Activated CD4-positive, alpha-beta T cell treated with anti-CD3 and anti-CD28 coated beads, Interleukin-10, Interleukin-2, amounts not matched to agents 100 ng/mL and 50 ng/mL, durations not matched to agents 16 hours and 8 hours (primary cell): ENCODE measurements at regions not wholly inside any gene's neighbourhood (a gene's known extent, or its start where the extent isn't known, plus 50 kb on each side); places are given as distances from the start of the nearest gene placed in this dataset.

Experiments
- DNase-seq: peaks from one replicate; pipeline ENCODE4 v3.0.0-alpha.2; 2020

GRCh38 chr3:16658004-16658924 is 53.0 kb upstream of the DAZL start:
- DNase-seq = no peak

- no peak for DNase-seq
Measured at GRCh38 chr3:16658925-16659793, 53.9 kb upstream of the DAZL start.

- no peak for DNase-seq
Measured at GRCh38 chr3:16663854-16664712, 58.9 kb upstream of the DAZL start.

- DNase-seq = no peak
Measured at GRCh38 chr3:16665282-16665741, 60.1 kb upstream of the DAZL start.

- no peak for DNase-seq
Measured at GRCh38 chr3:16666206-16666605, 61.0 kb upstream of the DAZL start.

GRCh38 chr3:16667633-16668032 is 62.4 kb upstream of the DAZL start:
- no peak for DNase-seq

GRCh38 chr3:16668776-16669545 is 63.7 kb upstream of the DAZL start:
- DNase-seq = no peak

- DNase-seq = no peak
Measured at GRCh38 chr3:16670191-16670590, 65.0 kb upstream of the DAZL start.

GRCh38 chr3:16671690-16672089 is 66.5 kb upstream of the DAZL start:
- no peak for DNase-seq

GRCh38 chr3:16673530-16673929 is 68.3 kb upstream of the DAZL start:
- no peak for DNase-seq

- DNase-seq = no peak
Measured at GRCh38 chr3:16675805-16676204, 70.6 kb upstream of the DAZL start.

GRCh38 chr3:16686679-16687078 is 81.5 kb upstream of the DAZL start:
- no peak for DNase-seq

GRCh38 chr3:16687221-16687620 is 82.0 kb upstream of the DAZL start:
- DNase-seq = no peak

- no peak for DNase-seq
Measured at GRCh38 chr3:16692486-16693344, 87.5 kb upstream of the DAZL start.

GRCh38 chr3:16693820-16694219 is 88.6 kb upstream of the DAZL start:
- no peak for DNase-seq

- DNase-seq = no peak
Measured at GRCh38 chr3:16695710-16696109, 90.5 kb upstream of the DAZL start.

- DNase-seq = no peak
Measured at GRCh38 chr3:16697443-16698147, 92.4 kb upstream of the DAZL start.

- DNase-seq = no peak
Measured at GRCh38 chr3:16700651-16701050, 95.4 kb upstream of the DAZL start.

GRCh38 chr3:16704941-16705340 is 99.7 kb upstream of the DAZL start:
- DNase-seq = no peak

- DNase-seq = no peak
Measured at GRCh38 chr3:16707260-16707659, 102.0 kb upstream of the DAZL start.
